D341Med (cell line): ENCODE measurements at regions not wholly inside any gene's neighbourhood (a gene's known extent, or its start where the extent isn't known, plus 50 kb on each side); places are given as distances from the start of the nearest gene placed in this dataset.
"Not testable (repeated sequence)": the region's sequence is repeated elsewhere in the genome, so short reads cannot be mapped to it uniquely, and the experiment has no call there.

Experiments used
- DNase-seq: peaks from one replicate; pipeline ENCODE4 v3.0.0; 2012; ENCODE audit warnings: low spot score

- no peak for DNase-seq
Measured at GRCh38 chr15:95658799-95659198, 671.7 kb upstream of the NR2F2 start.

GRCh38 chr15:95659656-95660055, 670.8 kb upstream of the NR2F2 start:
- no peak for DNase-seq

- DNase-seq = no peak
Measured at GRCh38 chr15:95662638-95663037, 667.9 kb upstream of the NR2F2 start.

- no peak for DNase-seq
Measured at GRCh38 chr15:95663156-95664100, 667.1 kb upstream of the NR2F2 start.

- no peak for DNase-seq
Measured at GRCh38 chr15:95664450-95664849, 666.0 kb upstream of the NR2F2 start.

- no peak for DNase-seq
Measured at GRCh38 chr15:95669146-95669922, 661.2 kb upstream of the NR2F2 start.

- no peak for DNase-seq
Measured at GRCh38 chr15:95674031-95674430, 656.5 kb upstream of the NR2F2 start.

GRCh38 chr15:95676500-95676899, 654.0 kb upstream of the NR2F2 start:
- no peak for DNase-seq

GRCh38 chr15:95679847-95680582, 650.5 kb upstream of the NR2F2 start:
- DNase-seq = no peak

GRCh38 chr15:95680728-95681127, 649.8 kb upstream of the NR2F2 start:
- no peak for DNase-seq

GRCh38 chr15:95681836-95682544, 648.5 kb upstream of the NR2F2 start:
- DNase-seq = no peak

- no peak for DNase-seq
Measured at GRCh38 chr15:95684126-95684525, 646.4 kb upstream of the NR2F2 start.

GRCh38 chr15:95684693-95685115, 645.8 kb upstream of the NR2F2 start:
- no peak for DNase-seq

GRCh38 chr15:95687061-95687460, 643.4 kb upstream of the NR2F2 start:
- DNase-seq = no peak

GRCh38 chr15:95687686-95688085, 642.8 kb upstream of the NR2F2 start:
- no peak for DNase-seq

- no peak for DNase-seq
Measured at GRCh38 chr15:95690631-95691340, 639.7 kb upstream of the NR2F2 start.

GRCh38 chr15:95693917-95694316, 636.6 kb upstream of the NR2F2 start:
- DNase-seq = no peak

- no peak for DNase-seq
Measured at GRCh38 chr15:95698230-95698629, 632.3 kb upstream of the NR2F2 start.

- DNase-seq = no peak
Measured at GRCh38 chr15:95698951-95699350, 631.5 kb upstream of the NR2F2 start.

GRCh38 chr15:95699578-95699977, 630.9 kb upstream of the NR2F2 start:
- no peak for DNase-seq

GRCh38 chr15:95700692-95701091, 629.8 kb upstream of the NR2F2 start:
- not testable (repeated sequence) for DNase-seq
